UCSD-AML1 (cell line): ENCODE measurements at regions not wholly inside any gene's neighbourhood (a gene's known extent, or its start where the extent isn't known, plus 50 kb on each side); places are given as distances from the start of the nearest gene placed in this dataset.

Experiments used
- DNase-seq: peaks from one replicate; lab custom pipeline; 2025; ENCODE audit not compliant: unreplicated experiment; lab: John Stamatoyannopoulos, UW

GRCh38 chr12:77777274-77777673 lies 53.4 kb upstream of the NAV3 start:
- no peak for DNase-seq

GRCh38 chr12:77774761-77775160 lies 55.9 kb upstream of the NAV3 start:
- DNase-seq, result no peak

DNA sequence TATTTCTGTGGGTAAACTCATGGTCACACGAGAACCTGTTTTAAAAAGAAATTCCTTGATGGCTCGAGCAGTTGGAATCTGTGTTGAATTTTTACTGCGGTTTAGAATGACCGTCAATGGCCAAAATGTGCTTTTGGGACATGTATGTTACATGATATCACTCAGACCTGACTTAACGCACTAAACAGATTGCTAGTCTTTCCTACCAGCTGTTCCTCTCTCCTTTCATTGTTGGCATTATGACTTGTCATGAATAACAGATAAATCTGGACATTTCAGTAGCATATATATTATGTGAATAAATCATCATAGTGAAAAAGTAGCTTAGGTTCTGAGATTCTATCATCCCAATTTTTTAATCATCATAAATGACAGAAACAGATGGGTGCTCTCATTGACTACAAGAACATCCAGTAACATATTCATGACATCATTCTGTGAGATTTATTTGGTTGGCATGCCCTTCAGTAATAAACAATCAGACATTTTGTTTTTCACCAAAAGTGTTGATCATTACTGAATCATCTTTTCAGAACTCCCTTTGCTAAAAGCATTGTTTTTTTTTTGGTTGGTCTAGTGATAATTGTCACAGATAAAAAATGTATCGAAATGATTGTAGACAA lies 57.9 kb upstream of the NAV3 start:
- DNase-seq, result no peak

DNA sequence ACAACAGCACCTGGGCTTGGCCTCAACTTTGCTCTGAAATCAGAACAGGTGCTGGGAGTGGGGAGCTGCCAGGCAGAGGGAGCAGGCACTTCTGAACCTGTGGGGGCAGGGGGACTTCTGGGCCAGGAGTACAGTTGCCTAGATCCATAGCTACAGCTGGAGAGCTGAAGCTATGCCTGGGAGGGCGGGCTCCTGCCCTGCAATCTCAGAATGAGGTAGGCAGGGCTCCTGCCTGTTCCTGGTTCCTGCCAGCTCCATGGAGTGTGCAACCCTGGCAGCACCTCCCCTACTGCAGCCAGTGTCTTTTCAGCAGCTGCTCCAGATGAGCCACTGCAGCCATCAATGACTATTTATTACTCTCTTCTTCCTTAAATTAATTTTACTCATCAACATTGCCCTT lies 62.1 kb upstream of the NAV3 start:
- DNase-seq, result no peak

DNA sequence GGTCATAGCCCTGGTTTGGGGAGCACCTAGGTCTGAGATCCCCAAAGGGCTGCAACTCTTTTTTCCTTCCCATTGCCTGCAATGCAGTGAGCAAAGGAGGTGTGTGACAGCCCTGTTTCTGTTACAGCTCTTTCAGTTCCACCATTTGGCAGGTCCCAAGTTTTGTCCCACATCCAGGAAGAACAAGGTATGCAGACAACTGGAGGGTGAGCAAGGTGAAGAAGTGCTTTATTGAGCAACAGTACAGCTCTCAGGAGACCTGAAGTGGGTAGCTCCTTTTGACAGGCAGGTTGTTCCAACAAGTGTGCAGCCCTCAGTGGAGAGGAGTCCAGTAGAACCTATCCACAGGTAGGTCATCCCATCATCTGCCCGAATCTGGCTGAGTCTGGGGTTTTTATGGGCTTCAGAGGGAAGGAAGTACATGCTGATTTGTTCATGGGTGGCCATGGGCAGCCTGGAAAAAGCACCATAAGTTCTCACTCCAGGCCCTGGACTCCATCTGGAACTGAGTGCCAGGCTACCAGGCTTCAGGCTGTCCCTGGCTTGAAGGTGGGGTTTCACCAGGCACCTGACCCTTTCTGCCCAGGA lies 62.8 kb upstream of the NAV3 start:
- DNase-seq, result no peak

DNA sequence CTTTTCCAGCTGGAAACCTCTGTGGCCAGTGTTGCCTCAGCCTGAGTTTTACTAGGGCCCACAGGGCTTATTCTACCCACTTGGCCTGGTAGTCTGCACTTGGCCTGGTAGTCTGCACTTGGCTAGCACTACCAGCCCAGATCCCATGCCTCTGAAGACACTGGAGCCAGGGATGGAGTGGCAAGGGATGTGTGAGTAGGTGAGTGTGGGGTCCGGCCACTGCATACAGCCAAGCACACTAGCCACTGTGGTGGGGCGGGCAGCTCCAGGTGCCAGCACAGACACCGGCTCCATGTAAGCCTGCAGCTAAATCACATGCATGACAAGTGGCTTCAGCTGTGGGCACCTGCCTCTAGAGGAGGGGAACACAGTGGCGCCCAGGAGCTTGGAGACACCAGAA lies 63.4 kb upstream of the NAV3 start:
- no peak for DNase-seq

DNA sequence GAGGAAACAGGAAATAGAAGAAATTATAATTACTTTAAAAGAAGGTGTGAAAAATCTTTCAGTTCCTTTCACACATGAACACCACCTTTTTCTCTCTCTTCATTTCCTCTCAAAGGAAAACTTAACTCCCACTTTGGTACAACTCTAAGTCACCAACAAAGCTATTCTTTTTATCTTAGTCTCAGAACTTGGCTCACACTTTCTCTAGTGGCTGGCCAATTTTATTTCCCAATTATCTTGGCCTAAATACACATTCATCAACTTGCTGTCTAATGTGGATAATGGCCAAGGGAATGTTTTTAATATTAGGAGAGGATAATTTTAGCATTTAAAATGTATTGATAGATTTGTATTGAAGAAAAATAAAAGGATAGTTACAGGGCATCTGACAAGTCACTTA lies 64.5 kb upstream of the NAV3 start:
- DNase-seq, result no peak

DNA sequence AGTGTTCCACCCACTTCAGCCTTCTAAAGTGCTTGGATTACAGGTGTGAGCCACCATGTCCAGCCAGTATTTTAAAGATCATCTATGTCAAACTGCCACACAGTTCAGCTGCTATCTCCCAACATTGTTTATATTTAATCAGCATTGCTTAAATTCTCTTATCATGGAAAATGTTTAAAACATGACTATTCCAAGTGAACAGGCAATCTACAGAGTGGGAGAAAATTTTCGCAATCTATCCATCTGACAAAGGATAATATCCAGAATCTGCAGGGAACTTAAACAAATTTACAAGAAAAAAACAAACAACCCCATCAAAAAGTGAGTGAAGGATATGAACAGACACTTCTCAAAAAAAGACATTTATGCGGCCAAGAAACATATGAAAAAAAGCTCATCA lies 69.4 kb upstream of the NAV3 start:
- no peak for DNase-seq

GRCh38 chr12:77760271-77761025 lies 70.2 kb upstream of the NAV3 start:
- no peak for DNase-seq

DNA sequence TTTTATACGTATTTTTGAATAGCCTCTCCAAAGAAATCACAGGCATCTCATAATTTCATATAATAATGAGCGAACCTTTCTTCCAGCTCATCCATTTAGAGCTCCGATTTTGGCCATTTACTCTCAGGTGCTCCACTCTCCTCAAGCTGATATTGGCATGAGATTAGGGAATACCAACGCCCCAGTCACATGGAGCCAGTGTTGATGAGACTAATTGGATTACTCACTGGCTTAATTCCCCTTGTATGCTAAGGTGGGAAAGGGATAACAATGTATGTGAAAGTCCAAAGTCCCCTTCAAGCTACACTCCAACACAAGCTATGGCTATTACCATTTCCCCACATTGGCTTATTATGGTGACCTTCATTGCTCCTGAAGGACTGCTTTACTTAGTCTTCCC lies 76.6 kb upstream of the NAV3 start:
- no peak for DNase-seq

DNA sequence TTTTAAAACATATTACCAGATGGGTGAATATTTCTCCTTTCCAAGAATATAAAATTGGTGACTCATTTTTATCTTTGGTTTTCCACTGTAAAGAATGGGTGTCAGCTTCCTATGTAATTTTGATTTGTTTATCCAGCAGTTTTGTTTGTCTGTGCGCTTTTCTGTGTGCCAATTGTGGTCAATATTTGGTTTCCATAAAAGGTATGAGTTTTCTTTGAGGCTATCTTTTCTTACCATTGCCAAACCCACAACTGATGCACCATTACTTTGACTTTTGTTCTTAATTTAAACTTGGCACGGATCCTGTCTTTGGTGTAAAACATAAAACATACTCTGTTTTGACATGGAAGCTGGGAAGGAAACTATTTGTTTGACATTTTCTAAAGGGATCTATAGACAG lies 78.8 kb upstream of the NAV3 start:
- DNase-seq, result no peak

GRCh38 chr12:77746096-77746495 lies 84.6 kb upstream of the NAV3 start:
- DNase-seq, result no peak

- DNase-seq, result no peak
These were observed 85.1 kb upstream of the NAV3 start for GRCh38 chr12:77745624-77746023.

DNA sequence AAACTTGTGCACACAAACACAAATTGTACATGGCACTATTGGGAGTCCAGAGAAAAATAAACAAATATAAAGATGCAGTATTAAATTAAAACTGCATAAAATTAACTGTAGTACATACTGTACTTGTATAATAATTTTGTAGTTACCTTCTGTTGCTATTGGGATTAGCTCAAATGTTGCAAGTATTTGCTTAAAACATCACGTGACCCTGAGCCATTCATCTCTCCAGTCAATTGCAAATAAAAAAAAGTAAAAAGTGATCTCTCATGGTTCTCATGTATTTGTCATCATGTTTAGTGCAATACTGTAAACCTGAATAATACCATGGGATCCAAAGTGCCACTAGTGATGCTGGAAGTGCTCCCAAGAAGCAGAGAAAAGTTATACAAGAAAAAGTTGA lies 88.1 kb upstream of the NAV3 start:
- no peak for DNase-seq

DNA sequence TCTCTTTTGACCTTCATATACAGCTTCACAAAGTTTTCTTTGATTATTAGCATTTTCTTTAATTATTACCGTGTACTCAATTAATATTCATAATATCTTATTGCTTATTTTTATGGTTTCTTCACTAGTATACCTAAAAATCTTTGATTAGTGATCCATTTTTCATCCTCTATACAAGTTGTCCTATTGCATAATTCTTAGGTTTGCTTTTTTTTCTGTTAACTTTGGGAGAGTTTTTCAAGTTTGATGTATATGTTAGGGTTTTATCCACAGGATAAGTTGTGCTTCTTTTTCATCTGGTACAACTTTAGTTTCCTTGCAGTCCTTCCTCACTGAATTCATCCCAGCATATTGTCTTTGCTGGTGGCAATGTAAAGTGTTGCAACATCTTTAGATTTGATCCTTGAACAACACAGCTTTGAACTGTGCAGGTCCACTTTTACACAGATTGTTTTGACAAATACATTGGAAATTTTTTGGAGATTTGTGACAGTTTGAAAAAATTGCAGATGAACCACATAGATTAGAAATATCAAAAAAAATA lies 88.6 kb upstream of the NAV3 start:
- DNase-seq, result no peak

DNA sequence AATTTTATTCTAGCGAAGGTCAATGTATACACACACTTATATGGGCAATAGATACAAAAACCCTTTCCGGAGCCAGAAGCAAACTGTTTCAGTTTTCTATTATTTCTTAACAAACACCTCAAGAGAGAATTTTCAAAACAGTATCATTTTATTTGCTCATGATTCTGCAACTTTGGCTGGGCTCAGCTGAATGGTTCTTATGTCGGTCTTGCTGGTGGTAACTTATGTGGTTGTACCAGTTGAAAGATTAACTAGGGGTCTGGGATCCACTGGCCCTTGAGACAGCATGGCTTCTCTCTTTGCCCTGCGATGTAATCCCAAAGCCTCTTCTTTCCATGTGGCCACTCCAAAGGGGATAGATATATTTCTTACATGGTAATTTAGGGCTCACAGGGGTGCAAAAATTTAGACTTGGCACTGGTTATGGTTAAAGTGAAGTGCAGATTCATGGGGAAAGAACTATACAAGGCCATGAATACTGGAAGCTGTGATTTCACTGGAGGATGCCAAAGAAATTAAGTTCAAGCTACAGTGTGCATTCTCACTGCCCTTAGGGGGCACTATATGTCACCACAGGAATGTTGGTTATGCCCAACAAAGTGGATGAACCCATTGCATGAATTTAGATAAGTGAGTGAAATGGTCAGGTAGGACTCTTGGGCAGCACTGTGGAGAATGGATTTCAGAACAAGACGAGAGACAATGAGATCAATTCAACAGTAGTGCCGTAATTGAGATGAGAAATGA lies 94.3 kb upstream of the NAV3 start:
- no peak for DNase-seq

- DNase-seq, result no peak
These were observed 96.3 kb upstream of the NAV3 start for GRCh38 chr12:77734214-77734883.

DNA sequence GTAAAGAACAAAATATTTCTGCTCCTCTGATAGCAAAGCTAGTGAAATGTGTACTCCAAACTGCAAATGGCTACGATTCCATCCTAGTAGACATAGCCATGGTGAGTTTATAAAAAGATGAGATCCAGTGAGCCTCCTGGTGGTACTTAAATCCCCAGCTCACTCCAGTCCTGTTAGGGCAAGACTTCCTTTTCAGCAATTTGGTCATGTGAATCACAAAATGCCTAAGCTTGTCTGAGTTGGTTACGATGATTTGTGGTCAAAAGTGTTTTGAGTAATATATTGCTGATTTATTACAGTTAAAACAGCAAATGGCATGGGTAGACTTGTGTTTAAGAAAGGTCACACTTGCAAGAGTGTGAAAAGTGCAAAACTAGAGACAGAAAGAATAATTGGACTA lies 102.7 kb upstream of the NAV3 start:
- no peak for DNase-seq

DNA sequence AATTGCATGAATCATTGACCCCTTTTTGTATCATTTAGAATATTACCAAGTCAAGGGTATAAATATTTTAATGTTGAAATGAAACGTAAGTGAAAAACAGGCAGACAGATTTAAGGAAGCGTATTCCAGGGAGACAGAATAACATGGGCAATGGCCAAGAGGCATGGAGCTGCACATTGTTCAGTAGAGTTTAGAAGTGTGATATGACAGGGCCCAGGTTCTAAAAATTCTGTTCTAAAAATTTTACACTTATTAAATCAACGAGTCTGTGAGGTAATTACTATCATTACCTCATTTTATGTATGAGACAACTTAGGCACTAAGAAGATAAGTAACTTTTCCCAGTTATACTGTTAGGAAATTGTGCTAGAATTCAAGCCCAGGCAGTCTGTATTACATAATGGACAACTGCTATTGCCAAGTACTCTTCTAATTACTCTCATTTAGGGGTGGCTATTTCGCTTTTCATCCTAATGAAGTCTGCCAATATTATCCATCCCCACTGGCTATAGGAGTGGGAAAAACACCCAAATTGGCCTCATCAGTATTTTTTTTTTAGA lies 103.2 kb upstream of the NAV3 start:
- no peak for DNase-seq

DNA sequence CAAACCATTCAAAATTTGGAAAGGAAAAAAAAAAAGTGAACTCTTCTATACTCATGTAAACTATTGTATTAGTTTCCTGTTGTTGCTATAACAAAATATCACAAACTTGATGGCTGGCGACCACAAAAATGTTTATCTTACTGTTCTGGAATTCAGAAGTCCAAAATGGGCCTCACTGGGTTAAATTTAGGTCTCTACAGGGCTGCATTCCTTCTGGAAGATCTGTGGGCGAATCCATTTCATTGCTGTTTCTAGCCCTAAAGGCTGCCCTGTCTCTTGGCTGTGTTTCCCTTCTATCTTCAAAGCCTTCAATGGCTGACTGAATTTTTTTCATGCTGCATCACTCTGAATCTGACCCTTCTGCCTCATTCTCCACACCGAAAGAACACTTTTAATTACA lies 105.1 kb upstream of the NAV3 start:
- DNase-seq, result no peak
